Muscle layer of duodenum (tissue), 2 donors: ENCODE measurements at regions not wholly inside any gene's neighbourhood (a gene's known extent, or its start where the extent isn't known, plus 50 kb on each side); places are given as distances from the start of the nearest gene placed in this dataset.
A peak's percentile ranks its signal among the peaks of the same experiment; 100 is the strongest.

ENCODE experiments used
- H3K27ac ChIP-seq: one replicate; pipeline ENCODE4 v1.7.0; 2013; ENCODE audit warnings: mild to moderate bottlenecking, low read length
- H3K27me3 ChIP-seq: one replicate; pipeline ENCODE4 v1.7.0; 2013; ENCODE audit warnings: low read depth, mild to moderate bottlenecking, control low read depth, low read length
- H3K36me3 ChIP-seq, 2 donors: one replicate each; pipeline ENCODE4 v1.7.0; 2013; ENCODE audit warnings: low read length in 2 of 2, control low read depth in 1 of 2, mild to moderate bottlenecking in 1 of 2; ENCODE audit not compliant: insufficient read depth in 2 of 2, control insufficient read depth in 1 of 2
- H3K4me1 ChIP-seq, 2 donors: one replicate each; pipeline ENCODE4 v1.7.0; 2013; ENCODE audit warnings: low read length in 2 of 2, mild to moderate bottlenecking in 2 of 2, control low read depth in 1 of 2, moderate library complexity in 1 of 2; ENCODE audit not compliant: insufficient read depth in 2 of 2, control insufficient read depth in 1 of 2
- H3K4me3 ChIP-seq, 2 donors: one replicate each; pipeline ENCODE4 v1.7.0; 2013; ENCODE audit warnings: low read length in 2 of 2, low read depth in 1 of 2, mild to moderate bottlenecking in 1 of 2
- H3K9me3 ChIP-seq, 2 donors: one replicate each; pipeline ENCODE4 v1.7.0; 2013; ENCODE audit warnings: low read length in 2 of 2, control low read depth in 1 of 2, mild to moderate bottlenecking in 1 of 2; ENCODE audit not compliant: control insufficient read depth in 1 of 2
- donor health status: healthy.

- Histone ChIP-seq H3K27me3 (no peaks in the 10 kb centered on the region), H3K36me3 (no peaks in the 10 kb centered on the region), H3K4me1 (no peaks in the 10 kb centered on the region), H3K27ac (no peak overlapping the region), H3K4me3 (no peak overlapping the region), H3K9me3 (no peaks in the 10 kb centered on the region)
Observed at GRCh38 chr6:22942403-22942802, 373.0 kb downstream of the HDGFL1 start.

DNA sequence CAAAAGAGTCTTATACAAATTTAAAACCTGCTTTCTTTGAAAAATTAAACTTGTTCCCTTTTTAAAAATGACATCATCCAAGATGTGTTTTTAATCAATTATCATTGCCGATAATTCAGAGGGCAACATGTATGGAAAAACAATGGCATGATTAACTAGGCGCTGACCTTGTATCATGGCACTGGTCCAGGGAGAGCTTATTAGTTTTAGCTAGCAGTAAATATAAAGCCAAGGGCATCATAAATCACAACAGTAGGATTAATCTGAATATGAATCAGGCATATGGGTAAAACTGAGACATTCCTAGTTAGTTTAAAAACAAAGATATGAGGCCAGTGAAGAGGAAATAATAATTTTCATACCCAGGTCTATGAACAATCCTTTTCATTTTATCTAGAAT, 374.0 kb downstream of the HDGFL1 start:
- no peaks in the 10 kb centered on the region for H3K36me3 ChIP-seq
- H3K4me1 ChIP-seq: no peaks in the 10 kb centered on the region
- H3K9me3 ChIP-seq: no peaks in the 10 kb centered on the region
- H3K27ac ChIP-seq: no peak overlapping the region
- H3K27me3 ChIP-seq: no peaks in the 10 kb centered on the region
- H3K4me3 ChIP-seq: no peak overlapping the region

GRCh38 chr6:22949967-22950366, 380.6 kb downstream of the HDGFL1 start:
- no peaks in the 10 kb centered on the region for H3K27me3 ChIP-seq
- no peaks in the 10 kb centered on the region for H3K9me3 ChIP-seq
- H3K36me3 ChIP-seq: no peaks in the 10 kb centered on the region
- H3K4me1 ChIP-seq: no peaks in the 10 kb centered on the region
- no peak overlapping the region for H3K4me3 ChIP-seq
- no peak overlapping the region for H3K27ac ChIP-seq

- no peak overlapping the region for H3K27ac ChIP-seq
- H3K36me3 ChIP-seq: no peaks in the 10 kb centered on the region
- H3K27me3 ChIP-seq: no peaks in the 10 kb centered on the region
- H3K4me3 ChIP-seq: no peak overlapping the region
- no peaks in the 10 kb centered on the region for H3K9me3 ChIP-seq
- peaks cover 0 to 10% of the 10 kb centered on the region in 2 donors for H3K4me1 ChIP-seq
Observed at GRCh38 chr6:22952097-22952496, 382.7 kb downstream of the HDGFL1 start.

DNA sequence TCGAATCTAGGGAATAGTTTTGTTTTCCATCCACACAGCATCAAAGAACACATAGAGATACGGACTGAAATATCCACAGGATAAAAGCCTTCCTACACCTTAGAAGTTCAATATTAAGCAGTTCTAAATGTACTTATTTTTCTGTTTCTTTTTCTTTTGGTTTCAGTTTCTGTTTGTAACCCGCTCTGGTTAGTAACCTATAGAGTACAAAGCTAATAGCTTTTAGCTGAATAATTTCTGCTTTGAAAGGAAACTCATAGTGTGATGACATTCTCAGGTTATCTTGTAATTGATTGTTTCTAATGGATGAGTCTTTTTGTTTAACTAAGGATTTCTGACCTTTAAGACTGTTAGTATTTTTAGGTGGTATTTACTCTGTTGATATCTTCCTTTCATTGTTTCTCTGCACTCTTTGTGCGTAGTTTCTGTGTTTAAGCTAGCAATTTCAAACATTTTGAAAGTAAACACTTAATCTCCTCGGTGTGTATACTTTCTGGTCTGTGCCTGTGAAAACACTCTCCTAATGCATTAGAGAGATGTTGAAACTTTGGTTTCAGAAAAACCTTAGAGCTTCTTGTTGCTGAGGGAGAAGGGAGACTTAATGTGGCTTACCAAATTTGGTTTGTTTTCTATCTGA, 385.5 kb downstream of the HDGFL1 start:
- no peaks in the 10 kb centered on the region for H3K27me3 ChIP-seq
- no peaks in the 10 kb centered on the region for H3K36me3 ChIP-seq
- peak overlapping the region; percentile 40 to 44 for H3K4me3 ChIP-seq
- no peaks in the 10 kb centered on the region for H3K9me3 ChIP-seq
- no peak overlapping the region for H3K27ac ChIP-seq
- peaks cover 0 to 10% of the 10 kb centered on the region in 2 donors for H3K4me1 ChIP-seq

DNA sequence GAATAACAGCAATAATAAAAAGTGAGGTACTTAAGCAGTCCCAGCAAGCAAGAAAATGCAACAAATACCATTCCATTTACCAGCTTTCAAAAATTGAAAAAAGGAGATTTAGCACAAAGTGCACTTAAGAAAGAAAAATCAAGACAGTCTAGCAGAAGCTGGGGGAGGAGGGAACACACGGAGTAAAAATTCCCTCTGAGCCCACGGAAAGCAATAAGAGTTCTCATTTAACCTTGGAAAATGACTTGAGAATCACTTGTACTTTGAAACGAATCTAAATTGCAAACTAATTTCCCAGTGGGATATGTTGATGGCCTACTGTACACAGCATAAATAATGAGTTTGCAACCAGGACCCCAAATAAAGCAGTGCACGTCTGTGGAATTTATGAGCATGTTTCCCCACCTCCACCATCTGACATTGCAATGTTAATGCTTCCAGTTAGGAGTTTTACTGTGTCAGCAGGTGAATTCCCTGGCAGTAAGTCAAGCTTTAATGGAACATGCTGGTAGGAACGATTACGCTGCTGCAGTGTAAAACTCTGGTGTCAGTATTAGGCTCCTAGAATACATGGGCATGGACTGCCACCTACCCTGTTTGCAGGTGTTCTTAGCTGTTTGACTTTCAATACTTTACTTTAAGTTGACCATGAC, 386.8 kb downstream of the HDGFL1 start:
- H3K4me3 ChIP-seq: no peak overlapping the region
- H3K9me3 ChIP-seq: no peaks in the 10 kb centered on the region
- H3K27me3 ChIP-seq: no peaks in the 10 kb centered on the region
- no peaks in the 10 kb centered on the region for H3K36me3 ChIP-seq
- H3K4me1 ChIP-seq: peaks cover 0 to 10% of the 10 kb centered on the region in 2 donors
- H3K27ac ChIP-seq: no peak overlapping the region

DNA sequence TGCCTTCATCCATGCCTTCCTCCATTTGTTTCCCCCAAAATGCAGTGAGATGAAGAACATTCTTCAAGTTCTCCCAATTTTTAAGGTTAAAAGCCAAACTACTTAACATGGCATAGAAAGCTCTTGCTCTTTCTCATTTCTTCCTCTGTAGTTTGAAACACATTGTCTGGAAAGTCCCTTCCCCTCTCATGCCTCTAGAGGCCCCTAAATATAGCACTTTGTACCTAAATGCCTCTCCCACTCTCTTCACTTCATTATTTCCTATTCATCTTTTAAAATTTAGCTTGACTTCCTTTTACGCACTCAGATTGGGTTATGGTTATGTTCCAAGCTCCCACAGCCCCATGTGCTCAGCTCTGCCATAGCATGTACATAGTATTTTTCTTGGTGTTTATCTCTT, 389.3 kb downstream of the HDGFL1 start:
- peaks cover 0 to 10% of the 10 kb centered on the region in 2 donors for H3K4me1 ChIP-seq

DNA sequence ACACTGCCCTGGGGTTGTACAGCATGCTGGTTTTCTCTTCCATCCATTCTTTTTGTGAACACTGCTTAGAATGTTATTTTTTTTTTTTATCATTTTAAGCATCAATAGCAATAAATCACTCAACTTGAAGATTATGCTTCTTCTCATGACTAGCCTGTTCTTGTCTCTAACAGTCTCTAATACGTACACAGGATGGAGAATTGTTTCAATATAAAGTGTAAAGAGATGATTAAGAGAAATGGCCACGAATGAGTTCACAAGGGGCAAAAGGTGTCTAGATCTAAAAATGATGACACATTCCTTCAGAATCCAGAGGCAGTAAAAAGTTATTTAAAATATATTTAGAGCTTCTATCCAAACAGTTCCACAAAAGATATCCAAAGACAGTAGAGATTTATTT, 390.2 kb downstream of the HDGFL1 start:
- Histone ChIP-seq H3K27ac (no peak overlapping the region), H3K9me3 (no peaks in the 10 kb centered on the region), H3K4me3 (no peak overlapping the region), H3K36me3 (no peaks in the 10 kb centered on the region), H3K27me3 (no peaks in the 10 kb centered on the region), H3K4me1 (peaks cover 0 to 10% of the 10 kb centered on the region in 2 donors)

More for the DNA sequence above, 389.3 kb downstream of the HDGFL1 start:
- H3K4me3 ChIP-seq: no peak overlapping the region
- H3K27me3 ChIP-seq: no peaks in the 10 kb centered on the region
- H3K36me3 ChIP-seq: no peaks in the 10 kb centered on the region
- H3K9me3 ChIP-seq: no peaks in the 10 kb centered on the region
- no peak overlapping the region for H3K27ac ChIP-seq

- Histone ChIP-seq H3K9me3 (no peaks in the 10 kb centered on the region), H3K27me3 (no peaks in the 10 kb centered on the region), H3K36me3 (no peaks in the 10 kb centered on the region), H3K4me1 (no peaks in the 10 kb centered on the region), H3K4me3 (no peak overlapping the region), H3K27ac (no peak overlapping the region)
Observed at GRCh38 chr6:22964334-22964733, 395.0 kb downstream of the HDGFL1 start.

DNA sequence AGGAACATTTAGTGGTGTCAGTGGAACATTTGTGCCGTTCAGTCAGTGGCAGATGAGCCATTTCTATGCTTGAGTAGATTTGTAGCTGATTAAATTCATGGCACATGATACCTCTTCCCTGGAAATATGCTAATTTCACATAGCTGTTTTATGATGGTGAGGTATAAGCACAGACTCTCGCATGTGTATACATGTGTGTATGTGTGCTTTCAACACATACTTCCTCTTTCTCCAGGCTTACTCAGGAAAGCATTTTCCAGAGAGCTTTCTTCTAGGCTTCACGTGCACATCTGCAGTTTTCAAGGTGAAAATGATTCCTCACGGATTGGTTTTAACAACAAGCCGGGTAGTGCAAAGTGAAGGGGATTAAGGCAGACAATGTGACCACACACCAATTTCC, 396.5 kb downstream of the HDGFL1 start:
- Histone ChIP-seq H3K36me3 (no peaks in the 10 kb centered on the region), H3K27me3 (no peaks in the 10 kb centered on the region), H3K9me3 (no peaks in the 10 kb centered on the region), H3K4me1 (no peaks in the 10 kb centered on the region), H3K4me3 (no peak overlapping the region), H3K27ac (no peak overlapping the region)

DNA sequence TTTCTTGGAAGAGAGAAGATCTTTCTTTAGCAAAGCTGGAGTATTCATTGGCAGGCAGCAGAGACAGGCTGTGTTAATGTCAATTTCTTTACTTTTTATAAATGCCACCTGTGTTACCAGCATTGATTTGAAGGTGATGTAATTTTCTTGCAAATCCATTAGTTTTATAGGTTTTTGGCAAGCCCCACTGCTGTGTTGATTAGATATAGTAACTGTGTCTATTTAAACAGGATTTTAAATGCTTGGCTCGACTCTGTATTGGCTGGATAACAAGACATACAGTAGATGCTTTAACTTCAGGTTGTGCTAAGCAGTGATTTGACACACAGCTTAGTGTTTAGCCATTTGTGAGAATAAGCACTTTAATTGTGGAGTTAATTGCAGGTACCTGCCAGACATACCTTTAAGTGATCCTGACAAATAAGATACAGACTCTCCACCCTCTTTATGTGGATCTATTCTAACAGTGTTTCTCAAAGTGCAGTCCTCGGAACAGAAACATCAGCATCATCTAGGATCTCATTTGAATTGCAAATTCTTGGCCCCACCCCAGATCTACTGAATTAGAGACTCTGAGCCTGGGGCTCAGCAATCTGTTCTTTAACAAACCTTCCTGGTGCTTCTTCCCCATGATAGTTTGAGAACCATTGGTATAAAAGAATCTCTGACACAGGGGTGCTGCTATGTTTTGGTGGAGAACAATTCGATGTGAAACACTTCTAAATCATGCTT, 397.5 kb downstream of the HDGFL1 start:
- no peaks in the 10 kb centered on the region for H3K27me3 ChIP-seq
- H3K4me1 ChIP-seq: no peaks in the 10 kb centered on the region
- H3K9me3 ChIP-seq: no peaks in the 10 kb centered on the region
- H3K4me3 ChIP-seq: no peak overlapping the region
- H3K27ac ChIP-seq: no peak overlapping the region
- H3K36me3 ChIP-seq: no peaks in the 10 kb centered on the region
